Endothelial cell of umbilical vein (primary cell): ENCODE measurements at regions not wholly inside any gene's neighbourhood (a gene's known extent, or its start where the extent isn't known, plus 50 kb on each side); places are given as distances from the start of the nearest gene placed in this dataset.

Source experiments
- BruUV-seq: library from RNA; stranded (reverse); fragments of 400-500 nt; replicated peaks from 2 replicates; lab custom pipeline; 2021; lab: Mats Ljungman, UMichigan
- CTCF ChIA-PET: fragments of 300-600, 350-600 bp; sonication (Branson Sonifier 250); formaldehyde crosslinking; loops from one replicate; lab custom pipeline; 2021; ENCODE audit warnings: antibody characterized with exemption, inconsistent platforms; lab: Charles Lee
- POLR2A ChIA-PET: fragments of 300-600, 350-600 bp; sonication (Branson Sonifier 250); formaldehyde crosslinking; loops from one replicate; lab custom pipeline; 2021; ENCODE audit warnings: antibody characterized with exemption, inconsistent platforms; lab: Charles Lee
- DNase-seq: peaks from one replicate; pipeline ENCODE4 v3.0.0-alpha.2; 2011; ENCODE audit warnings: low read depth, low spot score
- FAIRE-seq: peaks from 2 replicates; lab custom pipeline; 2011; peaks lifted over from hg19 to GRCh38; lab: Jason Lieb, UNC
- H2AFZ ChIP-seq: 2 replicates; pipeline ENCODE4 v1.6.0; 2012; ENCODE audit warnings: low read depth, low read length, control low read depth, inconsistent platforms
- H3K27ac ChIP-seq: 2 replicates; pipeline ENCODE4 v1.5.1; 2011; ENCODE audit warnings: low read depth, mild to moderate bottlenecking, control low read depth, low read length, moderate library complexity; ENCODE audit not compliant: insufficient read depth
- H3K27me3 ChIP-seq, 2 experiments: 2 replicates each; pipeline versions ENCODE4 v1.6.0 to v1.6.1; 2011; ENCODE audit warnings: low read length in 2 of 2, mixed read lengths in 1 of 2; ENCODE audit not compliant: control insufficient read depth in 2 of 2, insufficient read depth in 2 of 2
- H3K36me3 ChIP-seq, 2 experiments: 2 replicates in 1 of 2; 3 replicates in 1 of 2; pipeline ENCODE4 v1.5.1; 2011; ENCODE audit warnings: low read length in 2 of 2, mild to moderate bottlenecking in 1 of 2, moderate library complexity in 1 of 2; ENCODE audit not compliant: control insufficient read depth in 2 of 2, insufficient read depth in 2 of 2; ENCODE audit errors: extremely low read depth in 1 of 2
- H3K4me1 ChIP-seq: 3 replicates; pipeline ENCODE4 v1.5.1; 2011; ENCODE audit warnings: mild to moderate bottlenecking, low read length; ENCODE audit not compliant: control insufficient read depth, insufficient read depth; ENCODE audit errors: extremely low read depth
- H3K4me2 ChIP-seq: 2 replicates; pipeline ENCODE4 v1.6.1; 2011; ENCODE audit warnings: low read length, control low read depth, mixed read lengths; ENCODE audit not compliant: insufficient read depth
- H3K4me3 ChIP-seq, 3 experiments: fragments of 200-600 bp in 1 of 3; sonication (generic), shearing (Covaris generic) in 1 of 3; replicated peaks in 1 of 3; 2 replicates each; pipeline ENCODE4 v1.5.1; 2011 to 2016; ENCODE audit warnings: control low read depth in 3 of 3, low read length in 3 of 3, mild to moderate bottlenecking in 2 of 3, inconsistent platforms in 1 of 3, low read depth in 1 of 3, moderate library complexity in 1 of 3; ENCODE audit not compliant: insufficient read depth in 1 of 3
- H3K79me2 ChIP-seq: 2 replicates; pipeline ENCODE4 v1.6.0; 2012; ENCODE audit warnings: low read length, inconsistent platforms; ENCODE audit not compliant: control insufficient read depth, insufficient read depth
- H3K9ac ChIP-seq: replicated peaks from 2 replicates; pipeline ENCODE3; 2011; ENCODE audit warnings: low read length, control low read depth; ENCODE audit not compliant: insufficient read depth; ENCODE audit errors: extremely low read depth
- H3K9me1 ChIP-seq: replicated peaks from 3 replicates; pipeline ENCODE4 v1.6.0; 2011; ENCODE audit warnings: mild to moderate bottlenecking, low read length; ENCODE audit not compliant: control insufficient read depth, insufficient read depth; ENCODE audit errors: extremely low read depth
- H3K9me3 ChIP-seq: replicated peaks from 2 replicates; pipeline ENCODE4 v1.5.1; 2012; ENCODE audit warnings: low read length, inconsistent platforms; ENCODE audit not compliant: control insufficient read depth, insufficient read depth
- H4K20me1 ChIP-seq: replicated peaks from 2 replicates; pipeline ENCODE3; 2011; ENCODE audit warnings: mild to moderate bottlenecking, low read length; ENCODE audit not compliant: control insufficient read depth, insufficient read depth; ENCODE audit errors: extremely low read depth
- CTCF ChIP-seq, 2 donors: IDR thresholded peaks; 1 replicate in 1 of 2; 2 replicates in 1 of 2; pipeline ENCODE4 v1.5.1; 2011; ENCODE audit warnings: low read length in 2 of 2, mild to moderate bottlenecking in 2 of 2, moderate library complexity in 2 of 2, control low read depth in 1 of 2, inconsistent platforms in 1 of 2, low read depth in 1 of 2; ENCODE audit not compliant: insufficient read depth in 1 of 2; ENCODE audit errors: extremely low read depth in 1 of 2
- EZH2 ChIP-seq: IDR thresholded peaks from 2 replicates; pipeline ENCODE4 v1.6.1; 2012; ENCODE audit warnings: borderline replicate concordance, low read depth, mild to moderate bottlenecking, moderate library complexity, low read length, inconsistent platforms; ENCODE audit not compliant: severe bottlenecking
- FOS ChIP-seq: IDR thresholded peaks from 2 replicates; pipeline ENCODE4 v1.6.1; 2011; ENCODE audit warnings: mild to moderate bottlenecking, low read length, moderate library complexity, borderline replicate concordance; ENCODE audit not compliant: insufficient read depth
- GATA2 ChIP-seq: IDR thresholded peaks from 2 replicates; pipeline ENCODE4 v1.7.0; 2011; ENCODE audit warnings: low read depth, mild to moderate bottlenecking, moderate library complexity, mixed read lengths, low read length; ENCODE audit not compliant: insufficient read length, insufficient read depth
- JUN ChIP-seq: IDR thresholded peaks from 2 replicates; pipeline ENCODE4 v1.6.1; 2011; ENCODE audit warnings: borderline replicate concordance, low read depth; ENCODE audit not compliant: insufficient read length, insufficient read depth
- MYC ChIP-seq: IDR thresholded peaks from one replicate; pipeline ENCODE4 v1.6.1; 2011; ENCODE audit warnings: mild to moderate bottlenecking, low read depth, low read length
- POLR2A ChIP-seq: IDR thresholded peaks from 2 replicates; pipeline ENCODE4 v1.6.1; 2012; ENCODE audit warnings: low read depth, mild to moderate bottlenecking, control low read depth, low read length
- POLR2AphosphoS5 ChIP-seq: IDR thresholded peaks from 2 replicates; pipeline ENCODE4 v1.6.1; 2012; ENCODE audit warnings: low read depth, mild to moderate bottlenecking, control low read depth, low read length, moderate library complexity; ENCODE audit not compliant: insufficient read depth
- dilution Hi-C: fragments of 300-500 bp; cut with MboI; formaldehyde crosslinking; loops from one replicate; pipeline ENCODE4 v1.15.0; 2019; ENCODE audit warnings: low sequenced_read_pairs; ENCODE audit not compliant: extremely low pct_ligation_motif_present
- intact Hi-C: fragments of 100-400 bp; cut with micrococcal nuclease; formaldehyde crosslinking; loops from one replicate; pipeline ENCODE4 v1.10.0; 2022

GRCh38 chr10:113278664-113279063, 274.2 kb upstream of the HABP2 start:
- BruUV-seq: no TSS peak
- no peaks in the 10 kb centered on the region for H3K4me1 ChIP-seq
- no peak overlapping the region for H3K9ac ChIP-seq
- H3K4me3 ChIP-seq: no peak overlapping the region
- FAIRE-seq: no peak
- H3K9me3 ChIP-seq: no peaks in the 10 kb centered on the region
- no peaks in the 10 kb centered on the region for H4K20me1 ChIP-seq
- dilution Hi-C loops (no loop called here), intact Hi-C loops (no loop called here)
- no peaks in the 10 kb centered on the region for H3K9me1 ChIP-seq
- no peaks in the 10 kb centered on the region for H3K27me3 ChIP-seq
- H3K79me2 ChIP-seq: no peaks in the 10 kb centered on the region
- TF ChIP-seq JUN: no peak
- no peak for TF ChIP-seq POLR2A
- TF ChIP-seq POLR2AphosphoS5: no peak
- TF ChIP-seq GATA2: no peak
- TF ChIP-seq MYC: no peak
- no peak for TF ChIP-seq EZH2
- TF ChIP-seq FOS: no peak
- TF ChIP-seq CTCF (IDR thresholded peaks at IDR 0.05; ENCODE audit: extremely low read depth in 1 of 2, insufficient read depth in 1 of 2, low read depth in 1 of 2, low read length in 2 of 2): no peak
- ChIA-PET POLR2A (no interaction called here), CTCF (no interaction called here)
- H2AFZ ChIP-seq: no peak overlapping the region
- no peak for DNase-seq
- H3K27ac ChIP-seq: no peak overlapping the region
- H3K36me3 ChIP-seq: no peaks in the 10 kb centered on the region
- H3K4me2 ChIP-seq: no peak overlapping the region
